BJ (cell line): ENCODE measurements at regions not wholly inside any gene's neighbourhood (a gene's known extent, or its start where the extent isn't known, plus 50 kb on each side); places are given as distances from the start of the nearest gene placed in this dataset.

Source experiments
- CTCF ChIA-PET: fragments of 350-600 bp; formaldehyde crosslinking; extraction: SDS; loops from one replicate; lab custom pipeline; 2021; ENCODE audit warnings: antibody characterized with exemption, inconsistent platforms; lab: Yijun Ruan, JAX
- POLR2A ChIA-PET: fragments of 300-600 bp; sonication (Branson Sonifier 250); formaldehyde crosslinking; extraction: SDS; loops from one replicate; lab custom pipeline; 2021; ENCODE audit warnings: antibody characterized with exemption; lab: Charles Lee
- DNase-seq: peaks from one replicate; pipeline ENCODE4 v3.0.0-alpha.2; 2011; ENCODE audit warnings: low read depth
- H3K27me3 ChIP-seq: 2 replicates; pipeline ENCODE4 v1.6.0; 2011; ENCODE audit warnings: low read length; ENCODE audit not compliant: control insufficient read depth, insufficient read depth
- H3K36me3 ChIP-seq: 2 replicates; pipeline ENCODE4 v1.5.1; 2011; ENCODE audit warnings: low read length; ENCODE audit not compliant: control insufficient read depth, insufficient read depth
- H3K4me3 ChIP-seq: 2 replicates; pipeline ENCODE4 v1.5.1; 2011; ENCODE audit warnings: low read depth, mild to moderate bottlenecking, control low read depth, low read length
- CTCF ChIP-seq: IDR thresholded peaks from 2 replicates; pipeline ENCODE4 v1.5.1; 2011; ENCODE audit warnings: low read depth, mild to moderate bottlenecking, control low read depth, inconsistent platforms, low read length, moderate library complexity; ENCODE audit not compliant: insufficient read depth

GRCh38 chr3:117692416-117692995 lies 982.9 kb downstream of the TUSC7 start:
- Histone ChIP-seq H3K36me3 (no peaks in the 10 kb centered on the region), H3K4me3 (no peak overlapping the region), H3K27me3 (no peaks in the 10 kb centered on the region)
- no peak for DNase-seq
- POLR2A ChIA-PET: no interaction called here
- CTCF ChIA-PET: no interaction called here
- TF ChIP-seq CTCF: no peak

- CTCF ChIA-PET: no interaction called here
- no peak for DNase-seq
- POLR2A ChIA-PET: interaction anchor here (0.6 kb wide), 1 partner anchor 10 kb away, joined by 3 read pairs; no protein-coding TSS in a partner anchor
- Histone ChIP-seq H3K36me3 (no peaks in the 10 kb centered on the region), H3K27me3 (no peaks in the 10 kb centered on the region), H3K4me3 (no peak overlapping the region)
- TF ChIP-seq CTCF: no peak
These were observed 985.7 kb downstream of the TUSC7 start for GRCh38 chr3:117695321-117695720.

DNA sequence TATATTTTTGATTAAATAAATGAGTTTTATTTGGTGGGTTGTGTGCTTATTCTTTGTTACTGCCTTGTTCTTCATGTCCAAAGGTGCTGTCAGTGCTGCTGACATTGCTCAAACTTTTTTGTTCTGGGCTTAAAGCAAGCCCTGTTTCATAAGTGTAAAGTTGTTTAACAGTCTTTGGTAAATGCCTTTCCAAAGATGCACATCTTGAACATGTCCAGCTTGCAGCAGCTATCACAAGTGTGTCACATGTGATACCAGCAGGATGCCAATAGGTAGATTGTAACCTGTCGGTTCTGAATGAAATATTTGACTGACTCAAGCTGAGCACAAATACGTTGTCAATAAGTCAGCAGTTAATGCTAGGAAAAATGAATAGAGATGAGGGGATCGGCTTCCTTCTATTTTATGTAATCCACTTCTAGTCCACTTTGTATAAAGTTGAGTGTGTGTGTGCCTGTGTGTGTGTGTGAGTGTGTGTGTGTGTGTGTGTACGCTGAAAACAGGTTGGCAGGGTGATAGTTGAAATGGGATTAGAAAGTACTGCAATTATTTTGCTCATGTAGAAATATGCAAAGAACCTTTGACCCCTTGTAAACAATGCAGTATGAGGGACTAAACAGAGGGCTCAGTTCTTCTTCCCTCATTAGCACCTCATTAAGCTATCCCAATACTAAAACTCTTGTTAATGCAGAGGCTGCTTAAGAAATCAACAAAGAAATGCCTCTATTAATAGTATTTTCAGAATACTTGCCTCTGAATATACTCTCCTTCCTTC lies 986.5 kb downstream of the TUSC7 start:
- ChIA-PET CTCF (no interaction called here), POLR2A (no interaction called here)
- TF ChIP-seq CTCF: no peak
- Histone ChIP-seq H3K4me3 (no peak overlapping the region), H3K27me3 (no peaks in the 10 kb centered on the region), H3K36me3 (no peaks in the 10 kb centered on the region)
- no peak for DNase-seq

GRCh38 chr3:117696851-117697407 lies 987.4 kb downstream of the TUSC7 start:
- no peak for TF ChIP-seq CTCF
- no peaks in the 10 kb centered on the region for H3K27me3 ChIP-seq
- no peak overlapping the region for H3K4me3 ChIP-seq
- DNase-seq: no peak
- CTCF ChIA-PET: interaction anchor here (1.7 kb wide), 1 partner anchor 18 kb away, joined by 6 read pairs; no protein-coding TSS in a partner anchor
- H3K36me3 ChIP-seq: no peaks in the 10 kb centered on the region
- POLR2A ChIA-PET: interaction anchor here (0.6 kb wide), 1 partner anchor 624 kb away, joined by 4 read pairs; no protein-coding TSS in a partner anchor

- ChIA-PET POLR2A (no interaction called here), CTCF (no interaction called here)
- no peak for DNase-seq
These were observed 989.5 kb downstream of the TUSC7 start for GRCh38 chr3:117699058-117699457.

More at GRCh38 chr3:117699058-117699457, 989.5 kb downstream of the TUSC7 start:
- TF ChIP-seq CTCF: no peak
- H3K36me3 ChIP-seq: no peaks in the 10 kb centered on the region
- no peak overlapping the region for H3K4me3 ChIP-seq
- H3K27me3 ChIP-seq: no peaks in the 10 kb centered on the region
